ENCODE measurements at regions not wholly inside any gene's neighbourhood (a gene's known extent, or its start where the extent isn't known, plus 50 kb on each side); places are given as distances from the start of the nearest gene placed in this dataset.
"Not testable (repeated sequence)": the region's sequence is repeated elsewhere in the genome, so short reads cannot be mapped to it uniquely, and the experiment has no call there.

DNA sequence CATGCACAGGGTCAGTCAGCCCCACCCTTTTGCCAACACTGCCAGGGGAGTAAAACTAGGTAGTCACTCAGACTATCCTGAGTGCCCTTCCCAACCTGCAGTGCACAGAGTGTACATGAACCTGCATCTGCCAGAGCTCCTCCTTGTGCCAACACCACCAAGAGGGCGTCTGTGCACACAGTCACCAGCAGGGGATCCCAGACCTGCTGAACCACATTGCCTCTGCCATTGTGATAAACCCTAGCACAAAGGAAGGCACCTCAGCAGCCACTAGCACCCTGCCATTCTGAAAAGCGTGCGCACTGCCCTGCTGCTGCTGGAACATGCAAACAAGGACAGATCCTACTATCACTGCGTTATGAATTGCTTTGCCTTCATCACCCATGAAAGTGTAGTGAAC is 247.8 kb upstream of the POU3F4 start:
- H3K4me1 ChIP-seq, result no peaks in the 10 kb centered on the region
- no peak overlapping the region for H3K4me3 ChIP-seq
- peaks cover 0 to 2% of the 10 kb centered on the region in 2 donors for H3K9me3 ChIP-seq
- no peak for DNase-seq
- no peaks in the 10 kb centered on the region for H3K27me3 ChIP-seq
- H3K27ac ChIP-seq, result no peak overlapping the region
- intact Hi-C loops (cut with DNase I), result no loop called here
- TF ChIP-seq, protein P1, sequence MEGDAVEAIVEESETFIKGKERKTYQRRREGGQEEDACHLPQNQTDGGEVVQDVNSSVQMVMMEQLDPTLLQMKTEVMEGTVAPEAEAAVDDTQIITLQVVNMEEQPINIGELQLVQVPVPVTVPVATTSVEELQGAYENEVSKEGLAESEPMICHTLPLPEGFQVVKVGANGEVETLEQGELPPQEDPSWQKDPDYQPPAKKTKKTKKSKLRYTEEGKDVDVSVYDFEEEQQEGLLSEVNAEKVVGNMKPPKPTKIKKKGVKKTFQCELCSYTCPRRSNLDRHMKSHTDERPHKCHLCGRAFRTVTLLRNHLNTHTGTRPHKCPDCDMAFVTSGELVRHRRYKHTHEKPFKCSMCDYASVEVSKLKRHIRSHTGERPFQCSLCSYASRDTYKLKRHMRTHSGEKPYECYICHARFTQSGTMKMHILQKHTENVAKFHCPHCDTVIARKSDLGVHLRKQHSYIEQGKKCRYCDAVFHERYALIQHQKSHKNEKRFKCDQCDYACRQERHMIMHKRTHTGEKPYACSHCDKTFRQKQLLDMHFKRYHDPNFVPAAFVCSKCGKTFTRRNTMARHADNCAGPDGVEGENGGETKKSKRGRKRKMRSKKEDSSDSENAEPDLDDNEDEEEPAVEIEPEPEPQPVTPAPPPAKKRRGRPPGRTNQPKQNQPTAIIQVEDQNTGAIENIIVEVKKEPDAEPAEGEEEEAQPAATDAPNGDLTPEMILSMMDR (IDR thresholded peaks at IDR 0.05), result no peak
- ATAC-seq, result no peak
- no peaks in the 10 kb centered on the region for H3K36me3 ChIP-seq

DNA sequence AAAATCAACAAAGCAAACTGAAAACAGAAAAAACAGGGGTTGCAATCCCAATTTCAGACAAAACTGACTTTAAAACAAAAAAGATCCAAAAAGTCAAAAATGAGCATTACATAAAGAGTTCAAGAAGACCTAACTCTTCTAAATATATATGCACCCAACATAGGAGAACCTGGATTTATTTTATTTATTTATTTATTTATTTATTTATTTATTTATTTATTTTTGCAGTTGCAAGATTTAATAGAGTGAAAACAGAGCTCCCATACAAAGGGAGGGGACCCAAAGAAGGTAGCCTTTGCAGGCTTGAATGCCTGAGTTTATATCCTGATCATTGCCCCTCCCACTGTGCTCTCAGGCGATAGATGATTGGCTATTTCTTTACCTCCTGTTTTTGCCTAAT is 245.9 kb upstream of the POU3F4 start:
- H3K9me3 ChIP-seq; H3K4me1 ChIP-seq; H3K27ac ChIP-seq; H3K36me3 ChIP-seq; intact Hi-C loops (cut with DNase I); H3K27me3 ChIP-seq; DNase-seq; ATAC-seq; H3K4me3 ChIP-seq: not testable (repeated sequence)

DNA sequence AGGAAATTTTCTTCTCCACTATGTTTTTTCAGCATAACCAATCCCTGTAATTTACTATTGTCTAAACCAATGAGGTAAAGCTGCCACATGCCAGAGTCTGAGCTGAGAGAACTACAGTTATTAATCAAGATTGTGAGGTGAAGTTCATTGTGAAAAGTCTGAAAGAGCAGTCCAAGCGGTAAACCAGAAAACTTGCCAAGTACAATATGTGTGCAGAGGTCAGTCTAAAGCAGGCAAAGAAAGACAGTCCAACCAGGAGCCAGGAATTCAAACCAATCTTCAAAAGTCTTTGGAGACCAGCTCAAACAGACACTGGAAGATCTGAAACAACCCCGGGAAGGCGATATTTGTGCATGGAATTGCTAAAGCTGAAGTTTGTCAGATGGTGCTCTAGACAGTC is 229.1 kb upstream of the POU3F4 start:
- no peaks in the 10 kb centered on the region for H3K27me3 ChIP-seq
- DNase-seq, result no peak
- H3K27ac ChIP-seq, result no peak overlapping the region
- TF ChIP-seq, protein P1 (IDR thresholded peaks at IDR 0.05), result no peak
- no peaks in the 10 kb centered on the region for H3K36me3 ChIP-seq
- H3K4me1 ChIP-seq, result no peaks in the 10 kb centered on the region
- intact Hi-C loops (cut with DNase I), result no loop called here
- H3K4me3 ChIP-seq, result no peak overlapping the region
- H3K9me3 ChIP-seq, result no peaks in the 10 kb centered on the region
- no peak for ATAC-seq

DNA sequence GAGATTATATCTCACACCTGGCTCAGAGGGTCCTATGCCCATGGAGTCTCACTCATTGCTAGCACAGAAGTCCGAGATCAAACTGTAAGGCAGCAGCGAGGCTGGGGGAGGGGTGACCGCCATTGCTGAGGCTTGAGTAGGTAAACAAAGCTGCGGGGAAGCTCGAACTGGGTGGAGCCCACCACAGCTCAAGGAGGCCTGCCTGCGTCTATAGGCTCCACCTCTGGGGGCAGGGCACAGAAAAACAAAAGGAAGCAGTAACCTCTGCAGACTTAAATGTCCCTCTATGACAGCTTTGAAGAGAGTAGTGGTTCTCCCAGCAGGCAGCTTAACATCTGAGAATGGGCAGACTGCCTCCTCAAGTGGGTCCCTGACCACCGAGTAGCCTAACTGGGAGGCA is 221.5 kb upstream of the POU3F4 start:
- H3K4me3 ChIP-seq; H3K4me1 ChIP-seq; intact Hi-C loops (cut with DNase I); DNase-seq; H3K9me3 ChIP-seq; H3K36me3 ChIP-seq; ATAC-seq; H3K27ac ChIP-seq; H3K27me3 ChIP-seq: not testable (repeated sequence)

DNA sequence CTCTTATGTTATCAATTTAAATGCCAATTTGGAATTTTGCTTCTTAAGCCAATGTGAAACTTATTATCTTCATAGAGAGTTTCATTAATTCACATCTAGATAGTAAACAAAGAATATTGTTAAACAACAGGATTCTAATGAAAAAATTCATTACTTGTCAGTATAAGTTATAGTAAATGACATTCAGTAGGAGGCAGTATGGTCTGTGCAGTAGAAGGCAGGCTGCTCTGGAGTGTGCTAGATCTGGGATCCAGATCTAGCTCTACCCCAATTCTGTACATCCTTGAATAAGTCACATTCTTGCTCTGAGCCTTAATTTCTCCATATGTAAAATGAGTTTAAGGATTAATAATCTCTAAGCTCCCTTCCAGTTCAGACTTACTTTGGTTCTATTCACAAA is 202.7 kb upstream of the POU3F4 start:
- Histone ChIP-seq H3K36me3 (no peaks in the 10 kb centered on the region), H3K4me1 (no peaks in the 10 kb centered on the region), H3K9me3 (peaks cover 0 to 4% of the 10 kb centered on the region in 2 donors), H3K4me3 (no peak overlapping the region), H3K27ac (no peak overlapping the region), H3K27me3 (no peaks in the 10 kb centered on the region)
- ATAC-seq (no peak), DNase-seq (no peak)
- intact Hi-C loops (cut with DNase I), result no loop called here
- TF ChIP-seq, protein P1 (IDR thresholded peaks at IDR 0.05), result no peak

DNA sequence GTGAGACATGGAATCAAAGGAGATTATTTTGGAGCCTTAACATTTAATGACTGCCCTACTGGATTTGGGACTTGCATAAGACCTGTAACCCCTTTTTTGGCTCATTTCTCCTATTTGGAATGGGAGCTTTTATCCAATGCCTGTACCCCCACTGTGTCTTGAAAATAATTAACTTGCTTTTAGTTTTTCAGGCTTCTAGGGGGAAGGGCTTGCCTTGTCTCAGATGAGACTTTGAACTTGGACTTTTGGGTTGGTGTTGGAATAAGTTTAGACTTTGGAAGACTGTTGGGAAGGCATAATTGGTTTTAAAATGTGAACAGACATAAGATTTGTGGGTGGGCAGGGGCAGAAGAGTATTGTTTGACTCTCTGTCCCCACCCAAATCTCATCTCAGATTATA is 189.1 kb upstream of the POU3F4 start:
- no peaks in the 10 kb centered on the region for H3K36me3 ChIP-seq
- no peaks in the 10 kb centered on the region for H3K27me3 ChIP-seq
- peaks cover 0 to 2% of the 10 kb centered on the region in 2 donors for H3K9me3 ChIP-seq
- no peak overlapping the region for H3K27ac ChIP-seq
- ATAC-seq, result no peak
- H3K4me3 ChIP-seq, result no peak overlapping the region
- no peaks in the 10 kb centered on the region for H3K4me1 ChIP-seq
- TF ChIP-seq, protein P1 (IDR thresholded peaks at IDR 0.05), result no peak
- no peak for DNase-seq
- intact Hi-C loops (cut with DNase I), result no loop called here

Measured in left lung (tissue), 4 donors.